Ovary (tissue), 7 donors: ENCODE measurements at regions not wholly inside any gene's neighbourhood (a gene's known extent, or its start where the extent isn't known, plus 50 kb on each side); places are given as distances from the start of the nearest gene placed in this dataset.

ENCODE experiments used
- DNase-seq, 5 donors: peaks; one replicate each; pipeline ENCODE4 v3.0.0-alpha.2; 2019 to 2020
- H3K27ac ChIP-seq, 2 donors: fragments of 200-600 bp; one replicate each; pipeline versions ENCODE4 v1.5.1 to v1.8.0; 2019 to 2022
- H3K27me3 ChIP-seq: fragments of 200-600 bp; one replicate; pipeline ENCODE4 v1.8.0; 2022
- H3K36me3 ChIP-seq: fragments of 200-600 bp; sonication (generic); one replicate; pipeline ENCODE4 v1.5.1; 2019
- H3K4me1 ChIP-seq: one replicate; pipeline ENCODE4 v1.8.1; 2013; ENCODE audit warnings: mild to moderate bottlenecking, moderate library complexity; ENCODE audit not compliant: insufficient read depth
- H3K4me3 ChIP-seq: fragments of 200-600 bp; sonication (generic); one replicate; pipeline ENCODE4 v1.5.1; 2017
- H3K9me3 ChIP-seq, 2 donors: fragments of 200-600 bp in 1 of 2; sonication (generic) in 1 of 2; one replicate each; pipeline versions ENCODE4 v1.5.1 to v1.8.1; 2013 to 2019; ENCODE audit warnings: mild to moderate bottlenecking in 1 of 2, moderate library complexity in 1 of 2
- EP300 ChIP-seq: sonication (generic); formaldehyde crosslinking; IDR thresholded peaks from one replicate; pipeline ENCODE4 v1.6.1; 2017; ENCODE audit warnings: antibody characterized with exemption
- POLR2A ChIP-seq: fragments of 450-650 bp; IDR thresholded peaks from one replicate; pipeline ENCODE4 v1.6.1; 2017; ENCODE audit warnings: antibody characterized with exemption, mild to moderate bottlenecking, moderate library complexity
- WGBS, 3 donors: extraction: QIAGEN DNeasy Blood & Tissue Kit in 1 of 3; methylation state at CpG; one replicate each; pipeline versions ENCODE4 v1.1.5 to v1.1.7; 2013 to 2017; 5-methylcytosine and 5-hydroxymethylcytosine counted together
- intact Hi-C, 4 donors: fragments of 100-400 bp; cut with DNase I; formaldehyde crosslinking; loops; one replicate each; pipeline versions ENCODE4 v1.11.0 to v1.15.1; 2022 to 2023
- TF ChIP-seq, protein P1 (sequence below), 3 donors: fragments of 450-650 bp in 2 of 3; fragments of 200-600 bp in 1 of 3; IDR thresholded peaks; one replicate each; pipeline versions ENCODE4 v1.5.1 to v1.8.0; 2016 to 2022; ENCODE audit warnings: antibody characterized with exemption in 3 of 3, mild to moderate bottlenecking in 1 of 3
- donor health status: DM: no; HTN: no; CAD: no; lungs with moderate emphysema.
- donor health status: DM: no; HTN: no; CAD: no.
- donor health status: Bipolar disorder and iron deficiency.
- donor health status: DM: no; HTN: no; CAD: no.
- donor health status: DM: yes; HTN: yes; CAD: no.

DNA sequence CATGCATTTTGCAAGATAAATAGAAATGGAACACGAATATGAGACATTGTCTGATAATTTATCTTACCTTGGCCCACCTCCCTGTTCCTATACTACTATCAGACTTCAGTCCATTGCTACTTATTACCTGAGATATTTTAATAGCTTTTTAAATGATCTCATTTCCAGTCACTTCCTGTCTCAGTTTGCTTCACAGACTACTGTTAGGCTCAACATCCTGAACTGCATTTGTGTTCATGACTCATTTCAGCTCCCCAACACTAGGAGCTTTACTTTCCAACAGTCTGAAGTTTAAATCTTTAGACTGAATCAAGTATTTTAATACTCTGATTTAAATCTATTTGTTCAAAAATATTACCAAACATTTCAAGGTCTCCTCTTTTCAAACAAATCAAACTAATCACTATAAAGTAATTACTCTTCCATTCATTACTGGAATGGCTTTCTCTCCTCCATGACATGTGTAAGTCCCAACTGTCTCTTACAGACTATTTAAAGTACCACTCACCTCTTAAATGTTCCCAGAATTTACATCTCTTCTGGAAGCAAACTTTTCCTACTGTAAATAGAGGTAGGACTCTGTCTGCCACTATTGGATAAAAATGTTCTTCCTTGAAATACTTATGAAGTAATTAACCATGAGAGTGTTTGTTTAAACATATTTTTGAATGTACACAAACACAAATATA, 1277.6 kb downstream of the ZPLD1 start:
- Histone ChIP-seq H3K27ac (no peak overlapping the region), H3K4me3 (no peak overlapping the region), H3K9me3 (no peaks in the 10 kb centered on the region), H3K36me3 (no peaks in the 10 kb centered on the region), H3K4me1 (no peaks in the 10 kb centered on the region), H3K27me3 (no peaks in the 10 kb centered on the region)
- TF ChIP-seq POLR2A (no peak), EP300 (no peak)
- TF ChIP-seq, protein P1, sequence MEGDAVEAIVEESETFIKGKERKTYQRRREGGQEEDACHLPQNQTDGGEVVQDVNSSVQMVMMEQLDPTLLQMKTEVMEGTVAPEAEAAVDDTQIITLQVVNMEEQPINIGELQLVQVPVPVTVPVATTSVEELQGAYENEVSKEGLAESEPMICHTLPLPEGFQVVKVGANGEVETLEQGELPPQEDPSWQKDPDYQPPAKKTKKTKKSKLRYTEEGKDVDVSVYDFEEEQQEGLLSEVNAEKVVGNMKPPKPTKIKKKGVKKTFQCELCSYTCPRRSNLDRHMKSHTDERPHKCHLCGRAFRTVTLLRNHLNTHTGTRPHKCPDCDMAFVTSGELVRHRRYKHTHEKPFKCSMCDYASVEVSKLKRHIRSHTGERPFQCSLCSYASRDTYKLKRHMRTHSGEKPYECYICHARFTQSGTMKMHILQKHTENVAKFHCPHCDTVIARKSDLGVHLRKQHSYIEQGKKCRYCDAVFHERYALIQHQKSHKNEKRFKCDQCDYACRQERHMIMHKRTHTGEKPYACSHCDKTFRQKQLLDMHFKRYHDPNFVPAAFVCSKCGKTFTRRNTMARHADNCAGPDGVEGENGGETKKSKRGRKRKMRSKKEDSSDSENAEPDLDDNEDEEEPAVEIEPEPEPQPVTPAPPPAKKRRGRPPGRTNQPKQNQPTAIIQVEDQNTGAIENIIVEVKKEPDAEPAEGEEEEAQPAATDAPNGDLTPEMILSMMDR (IDR thresholded peaks at IDR 0.05): no peak
- WGBS, 3 donors: 54 to 66% (median 57%) methylated on average over 1 of the region's 1 CpG
- no peak for DNase-seq
- intact Hi-C loops: no loop called here

DNA sequence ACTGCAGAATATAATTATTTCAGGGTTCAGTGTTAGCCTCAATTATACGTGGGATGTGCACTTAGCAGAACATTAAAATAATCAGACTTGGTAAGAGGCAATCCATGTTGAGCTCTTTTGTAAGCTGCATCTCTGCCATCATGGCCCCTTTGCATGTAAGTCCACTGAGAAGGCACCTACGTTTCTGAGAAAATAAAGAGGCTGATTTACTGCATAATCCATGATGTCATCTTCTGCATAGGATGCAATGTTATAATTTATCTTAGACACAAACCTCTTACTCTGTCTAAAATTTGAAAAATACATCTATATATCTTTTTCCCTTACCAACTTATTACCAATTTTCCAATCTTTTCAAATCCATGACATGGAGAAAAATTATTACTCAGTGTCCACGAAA, 1294.7 kb downstream of the ZPLD1 start:
- TF ChIP-seq EP300 (no peak), POLR2A (no peak)
- TF ChIP-seq, protein P1 (IDR thresholded peaks at IDR 0.05): no peak
- intact Hi-C loops: no loop called here

DNA sequence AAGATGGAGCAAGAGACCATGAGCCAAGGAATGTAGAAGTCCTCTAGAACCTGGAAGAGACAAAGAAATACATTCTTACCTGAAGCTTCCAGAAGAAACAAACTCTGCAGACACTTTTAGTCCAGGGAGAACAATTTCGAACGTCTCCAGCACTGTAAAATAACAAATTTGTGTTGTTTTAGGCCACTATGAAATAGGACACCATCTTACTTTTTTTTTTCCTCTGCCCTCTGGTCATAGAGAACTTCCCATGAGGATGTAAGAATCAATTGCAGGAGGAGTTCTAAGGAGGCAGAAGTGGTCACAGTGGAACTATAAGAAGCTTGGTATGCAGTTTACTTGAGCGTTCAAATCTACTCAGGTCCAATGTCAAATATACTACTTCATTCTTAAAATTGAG, 1295.9 kb downstream of the ZPLD1 start:
- DNase-seq: no peak
- TF ChIP-seq POLR2A (no peak), EP300 (no peak)
- TF ChIP-seq, protein P1 (IDR thresholded peaks at IDR 0.05): no peak
- intact Hi-C loops: no loop called here

More for the DNA sequence above, 1294.7 kb downstream of the ZPLD1 start:
- Histone ChIP-seq H3K9me3 (no peaks in the 10 kb centered on the region), H3K36me3 (no peaks in the 10 kb centered on the region), H3K4me1 (no peaks in the 10 kb centered on the region), H3K27ac (no peak overlapping the region), H3K4me3 (no peak overlapping the region), H3K27me3 (no peaks in the 10 kb centered on the region)
- 64 to 75% (median 66%) methylated on average over 3 of the region's 3 CpGs for WGBS, 3 donors
- DNase-seq: no peak

DNA sequence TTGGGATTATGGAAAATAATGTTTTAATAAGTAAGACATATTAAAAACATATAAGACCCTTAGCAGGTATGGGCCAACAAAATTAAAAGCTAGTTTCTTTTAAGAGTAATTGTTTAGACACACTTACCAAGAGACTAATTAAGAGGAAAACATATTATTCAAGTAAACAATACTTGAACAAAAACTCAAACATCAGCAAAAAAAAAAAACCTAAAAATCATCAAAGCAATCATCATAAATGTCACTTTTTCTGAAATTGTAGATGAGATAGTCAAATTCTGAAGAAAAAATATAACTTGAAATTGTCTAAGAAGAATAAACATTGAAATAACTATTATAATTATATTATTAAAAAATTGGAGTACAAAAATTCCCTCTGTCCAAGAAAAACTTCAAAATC, 1318.2 kb downstream of the ZPLD1 start:
- TF ChIP-seq, protein P1 (IDR thresholded peaks at IDR 0.05): no peak
- no peak for TF ChIP-seq POLR2A
- TF ChIP-seq EP300: no peak

More for the DNA sequence above, 1295.9 kb downstream of the ZPLD1 start:
- H3K9me3 ChIP-seq: no peaks in the 10 kb centered on the region
- H3K27me3 ChIP-seq: no peaks in the 10 kb centered on the region
- H3K27ac ChIP-seq: no peak overlapping the region
- H3K4me3 ChIP-seq: no peak overlapping the region
- 82 to 87% (median 85%) methylated on average over 3 of the region's 3 CpGs for WGBS, 3 donors
- no peaks in the 10 kb centered on the region for H3K36me3 ChIP-seq
- H3K4me1 ChIP-seq: no peaks in the 10 kb centered on the region

More for the DNA sequence above, 1318.2 kb downstream of the ZPLD1 start:
- no peak overlapping the region for H3K27ac ChIP-seq
- H3K36me3 ChIP-seq: no peaks in the 10 kb centered on the region
- intact Hi-C loops: no loop called here
- no peaks in the 10 kb centered on the region for H3K4me1 ChIP-seq
- DNase-seq: no peak
- no peaks in the 10 kb centered on the region for H3K27me3 ChIP-seq
- no peak overlapping the region for H3K4me3 ChIP-seq
- no peaks in the 10 kb centered on the region for H3K9me3 ChIP-seq
